ENCODE measurements at regions not wholly inside any gene's neighbourhood (a gene's known extent, or its start where the extent isn't known, plus 50 kb on each side); places are given as distances from the start of the nearest gene placed in this dataset.

DNA sequence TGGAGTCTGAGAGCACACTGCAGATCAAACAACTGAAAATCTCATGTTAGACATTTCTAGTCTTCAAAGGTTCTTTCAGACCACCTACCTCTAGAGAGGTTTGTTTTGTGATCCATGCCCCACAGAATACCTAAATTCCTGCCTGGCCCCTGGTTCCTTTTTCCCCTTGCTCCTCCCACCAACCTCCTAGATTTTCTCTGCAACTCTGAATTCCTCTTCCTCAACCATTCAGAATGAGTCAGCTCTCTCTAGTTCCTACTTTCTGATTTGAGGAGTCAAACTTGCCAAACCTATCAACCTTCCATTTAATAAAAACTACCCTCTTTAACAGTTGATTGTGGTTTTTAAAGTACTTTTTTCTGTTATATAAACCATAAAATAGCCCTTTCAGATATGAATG lies 83.2 kb upstream of the ZNF462 start:
- Histone ChIP-seq H4K91ac (ENCODE audit: low read length) (no peak overlapping the region), H3K4ac (ENCODE audit: low read depth in 1 of 2, low read length in 2 of 2) (no peak overlapping the region), H3K4me3 (ENCODE audit: insufficient read depth in 1 of 2, low read depth in 1 of 2, low read length in 2 of 2) (no peak overlapping the region), H2AK5ac (ENCODE audit: low read length, severe bottlenecking) (no peak overlapping the region), H4K8ac (ENCODE audit: low read length) (no peak overlapping the region), H3K9ac (ENCODE audit: low read length) (no peak overlapping the region), H2BK120ac (ENCODE audit: low read depth, low read length) (no peak overlapping the region), H3K9me3 (ENCODE audit: control insufficient read depth, low read length) (no peaks in the 10 kb centered on the region), H3K36me3 (ENCODE audit: control insufficient read depth in 1 of 2, insufficient read depth in 2 of 2, low read depth in 1 of 2, low read length in 2 of 2) (no peaks in the 10 kb centered on the region), H3K27me3 (ENCODE audit: control insufficient read depth in 1 of 2, insufficient read depth in 1 of 2, low read length in 2 of 2) (no peaks in the 10 kb centered on the region), H3K4me2 (ENCODE audit: low read length, poor library complexity, severe bottlenecking) (no peak overlapping the region), H3K27ac (ENCODE audit: low read length, poor library complexity, severe bottlenecking) (no peak overlapping the region), H3K79me1 (replicated peaks; ENCODE audit: low read length, poor library complexity, severe bottlenecking) (no peaks in the 10 kb centered on the region), H2BK5ac (ENCODE audit: low read depth, low read length, poor library complexity, severe bottlenecking) (no peak overlapping the region), H2BK15ac (ENCODE audit: low read depth, poor library complexity, severe bottlenecking) (no peak overlapping the region), H3K23ac (ENCODE audit: low read length in 2 of 2) (no peak overlapping the region), H2BK12ac (ENCODE audit: low read length in 2 of 2) (no peak overlapping the region), H3K14ac (ENCODE audit: low read length in 2 of 2) (no peak overlapping the region), H2AFZ (ENCODE audit: low read depth, low read length) (no peak overlapping the region), H3K18ac (ENCODE audit: low read depth in 1 of 2, low read length in 2 of 2) (no peak overlapping the region), H3K4me1 (ENCODE audit: control insufficient read depth, insufficient read depth, low read depth, low read length) (no peaks in the 10 kb centered on the region)
- DNase-seq: no peak

DNA sequence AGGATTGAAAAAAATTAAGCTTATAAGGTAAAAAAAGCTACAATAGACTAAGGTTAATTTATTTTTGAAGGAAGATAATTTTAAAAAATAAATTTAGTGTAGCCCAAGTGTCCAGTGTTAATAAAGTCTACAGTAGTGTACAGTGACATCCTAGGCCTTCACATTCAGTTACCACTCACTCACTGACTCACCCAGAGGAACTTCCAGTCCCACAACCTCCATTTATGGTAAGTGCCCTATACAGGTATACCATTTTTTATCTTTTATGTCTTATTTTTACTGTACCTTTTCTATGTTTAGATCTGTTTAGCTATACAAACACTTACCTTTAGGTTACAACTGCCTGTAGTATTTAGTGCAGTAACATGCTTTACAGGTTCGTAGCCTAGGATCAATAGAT lies 79.8 kb upstream of the ZNF462 start:
- no CpG with 5 or more reads among the region's 1 CpG for WGBS
- H3K4me2 ChIP-seq (ENCODE audit: low read length, poor library complexity, severe bottlenecking): no peak overlapping the region
- DNase-seq: no peak
- H2BK15ac ChIP-seq (ENCODE audit: low read depth, poor library complexity, severe bottlenecking): no peak overlapping the region
- H3K9me3 ChIP-seq (ENCODE audit: control insufficient read depth, low read length): no peaks in the 10 kb centered on the region
- no peak overlapping the region for H2AK5ac ChIP-seq (ENCODE audit: low read length, severe bottlenecking)
- H3K14ac ChIP-seq (ENCODE audit: low read length in 2 of 2): no peak overlapping the region
- H3K4me3 ChIP-seq (ENCODE audit: insufficient read depth in 1 of 2, low read depth in 1 of 2, low read length in 2 of 2): no peak overlapping the region
- no peaks in the 10 kb centered on the region for H3K27me3 ChIP-seq (ENCODE audit: control insufficient read depth in 1 of 2, insufficient read depth in 1 of 2, low read length in 2 of 2)
- H3K4ac ChIP-seq (ENCODE audit: low read depth in 1 of 2, low read length in 2 of 2): no peak overlapping the region
- no peak overlapping the region for H4K91ac ChIP-seq (ENCODE audit: low read length)
- H3K18ac ChIP-seq (ENCODE audit: low read depth in 1 of 2, low read length in 2 of 2): no peak overlapping the region
- H2BK120ac ChIP-seq (ENCODE audit: low read depth, low read length): no peak overlapping the region
- no peak overlapping the region for H2AFZ ChIP-seq (ENCODE audit: low read depth, low read length)
- H4K8ac ChIP-seq (ENCODE audit: low read length): no peak overlapping the region
- no peak overlapping the region for H3K9ac ChIP-seq (ENCODE audit: low read length)
- H3K27ac ChIP-seq (ENCODE audit: low read length, poor library complexity, severe bottlenecking): no peak overlapping the region
- H3K23ac ChIP-seq (ENCODE audit: low read length in 2 of 2): no peak overlapping the region
- no peaks in the 10 kb centered on the region for H3K4me1 ChIP-seq (ENCODE audit: control insufficient read depth, insufficient read depth, low read depth, low read length)
- H3K36me3 ChIP-seq (ENCODE audit: control insufficient read depth in 1 of 2, insufficient read depth in 2 of 2, low read depth in 1 of 2, low read length in 2 of 2): no peaks in the 10 kb centered on the region
- no peak overlapping the region for H2BK5ac ChIP-seq (ENCODE audit: low read depth, low read length, poor library complexity, severe bottlenecking)
- H3K79me1 ChIP-seq (replicated peaks; ENCODE audit: low read length, poor library complexity, severe bottlenecking): no peaks in the 10 kb centered on the region
- no peak overlapping the region for H2BK12ac ChIP-seq (ENCODE audit: low read length in 2 of 2)

DNA sequence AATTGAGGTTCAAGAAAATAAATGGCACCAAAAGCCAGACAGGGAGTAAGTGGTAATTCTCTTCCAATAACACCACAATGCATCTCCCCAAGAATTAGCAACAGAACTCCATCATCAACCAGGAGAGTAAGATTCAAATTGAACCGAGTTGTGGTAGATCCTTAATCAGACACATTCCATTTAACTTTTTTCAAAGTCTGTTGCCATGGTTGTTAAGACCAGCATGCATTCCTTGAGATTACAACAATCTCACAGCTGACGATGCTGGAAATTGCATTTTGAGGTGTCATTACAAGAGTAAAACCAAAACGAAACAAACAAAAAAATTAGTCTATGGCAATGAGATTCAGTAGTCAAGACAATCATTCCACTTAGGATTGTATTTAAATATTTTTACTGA lies 78.9 kb upstream of the ZNF462 start:
- no peak overlapping the region for H3K4me3 ChIP-seq (ENCODE audit: insufficient read depth in 1 of 2, low read depth in 1 of 2, low read length in 2 of 2)
- H3K4ac ChIP-seq (ENCODE audit: low read depth in 1 of 2, low read length in 2 of 2): no peak overlapping the region
- no peak overlapping the region for H3K14ac ChIP-seq (ENCODE audit: low read length in 2 of 2)
- H3K4me2 ChIP-seq (ENCODE audit: low read length, poor library complexity, severe bottlenecking): no peak overlapping the region
- H4K8ac ChIP-seq (ENCODE audit: low read length): no peak overlapping the region
- H2BK15ac ChIP-seq (ENCODE audit: low read depth, poor library complexity, severe bottlenecking): no peak overlapping the region
- 100% methylated on average over 1 of the region's 3 CpGs for WGBS
- no peak overlapping the region for H2BK5ac ChIP-seq (ENCODE audit: low read depth, low read length, poor library complexity, severe bottlenecking)
- H3K27ac ChIP-seq (ENCODE audit: low read length, poor library complexity, severe bottlenecking): no peak overlapping the region
- no peaks in the 10 kb centered on the region for H3K4me1 ChIP-seq (ENCODE audit: control insufficient read depth, insufficient read depth, low read depth, low read length)
- H3K23ac ChIP-seq (ENCODE audit: low read length in 2 of 2): no peak overlapping the region
- H2BK120ac ChIP-seq (ENCODE audit: low read depth, low read length): no peak overlapping the region
- peak; percentile 69 for DNase-seq
- H3K9ac ChIP-seq (ENCODE audit: low read length): no peak overlapping the region
- no peaks in the 10 kb centered on the region for H3K9me3 ChIP-seq (ENCODE audit: control insufficient read depth, low read length)
- no peaks in the 10 kb centered on the region for H3K79me1 ChIP-seq (replicated peaks; ENCODE audit: low read length, poor library complexity, severe bottlenecking)
- no peak overlapping the region for H4K91ac ChIP-seq (ENCODE audit: low read length)
- no peak overlapping the region for H2AFZ ChIP-seq (ENCODE audit: low read depth, low read length)
- no peak overlapping the region for H2BK12ac ChIP-seq (ENCODE audit: low read length in 2 of 2)
- no peak overlapping the region for H3K18ac ChIP-seq (ENCODE audit: low read depth in 1 of 2, low read length in 2 of 2)
- H3K36me3 ChIP-seq (ENCODE audit: control insufficient read depth in 1 of 2, insufficient read depth in 2 of 2, low read depth in 1 of 2, low read length in 2 of 2): no peaks in the 10 kb centered on the region
- H2AK5ac ChIP-seq (ENCODE audit: low read length, severe bottlenecking): no peak overlapping the region
- H3K27me3 ChIP-seq (ENCODE audit: control insufficient read depth in 1 of 2, insufficient read depth in 1 of 2, low read length in 2 of 2): no peaks in the 10 kb centered on the region

DNA sequence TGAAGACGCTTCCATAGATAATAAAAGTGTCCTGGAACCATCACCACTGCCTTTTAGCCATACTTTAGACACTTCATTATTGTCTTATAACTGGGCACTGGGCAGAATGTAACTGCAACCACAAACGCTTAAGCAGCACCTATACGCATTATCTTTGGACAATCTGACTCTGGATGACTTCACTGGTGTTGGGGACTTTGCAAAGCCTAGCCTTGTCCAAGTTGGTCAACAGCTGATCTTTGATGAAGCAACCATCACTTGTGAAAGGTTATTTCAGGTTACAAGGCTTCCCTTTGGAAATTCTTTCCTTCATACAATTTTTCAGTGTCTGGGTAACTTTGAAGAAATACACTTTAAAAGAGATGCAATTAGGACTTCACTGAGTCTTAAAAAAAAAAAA lies 77.8 kb upstream of the ZNF462 start:
- Histone ChIP-seq H3K4me1 (ENCODE audit: control insufficient read depth, insufficient read depth, low read depth, low read length) (no peaks in the 10 kb centered on the region), H2BK12ac (ENCODE audit: low read length in 2 of 2) (no peak overlapping the region), H2AFZ (ENCODE audit: low read depth, low read length) (no peak overlapping the region), H3K9me3 (ENCODE audit: control insufficient read depth, low read length) (no peaks in the 10 kb centered on the region), H3K9ac (ENCODE audit: low read length) (no peak overlapping the region), H3K27me3 (ENCODE audit: control insufficient read depth in 1 of 2, insufficient read depth in 1 of 2, low read length in 2 of 2) (no peaks in the 10 kb centered on the region), H4K8ac (ENCODE audit: low read length) (no peak overlapping the region), H2BK15ac (ENCODE audit: low read depth, poor library complexity, severe bottlenecking) (no peak overlapping the region), H3K23ac (ENCODE audit: low read length in 2 of 2) (no peak overlapping the region), H3K4ac (ENCODE audit: low read depth in 1 of 2, low read length in 2 of 2) (no peak overlapping the region), H2BK120ac (ENCODE audit: low read depth, low read length) (no peak overlapping the region), H3K14ac (ENCODE audit: low read length in 2 of 2) (no peak overlapping the region), H3K79me1 (replicated peaks; ENCODE audit: low read length, poor library complexity, severe bottlenecking) (no peaks in the 10 kb centered on the region), H2BK5ac (ENCODE audit: low read depth, low read length, poor library complexity, severe bottlenecking) (no peak overlapping the region), H3K27ac (ENCODE audit: low read length, poor library complexity, severe bottlenecking) (no peak overlapping the region), H3K4me3 (ENCODE audit: insufficient read depth in 1 of 2, low read depth in 1 of 2, low read length in 2 of 2) (no peak overlapping the region), H4K91ac (ENCODE audit: low read length) (no peak overlapping the region), H3K18ac (ENCODE audit: low read depth in 1 of 2, low read length in 2 of 2) (no peak overlapping the region), H3K36me3 (ENCODE audit: control insufficient read depth in 1 of 2, insufficient read depth in 2 of 2, low read depth in 1 of 2, low read length in 2 of 2) (no peaks in the 10 kb centered on the region), H2AK5ac (ENCODE audit: low read length, severe bottlenecking) (no peak overlapping the region), H3K4me2 (ENCODE audit: low read length, poor library complexity, severe bottlenecking) (no peak overlapping the region)
- DNase-seq: no peak
- 94% methylated on average over 3 of the region's 3 CpGs for WGBS

Measured in mesenchymal stem cell (in vitro differentiated cells and primary cell).